GM21528 (cell line): ENCODE measurements at regions not wholly inside any gene's neighbourhood (a gene's known extent, or its start where the extent isn't known, plus 50 kb on each side); places are given as distances from the start of the nearest gene placed in this dataset.

Experiments used
- ATAC-seq: cut with Tn5 transposase; IDR thresholded peaks from one replicate; pipeline ENCODE4 v1.9.1; 2021; ENCODE audit warnings: mild to moderate bottlenecking, moderate library complexity; ENCODE audit not compliant: unreplicated experiment, low FRiP score

- ATAC-seq: no peak
These were observed 345.5 kb upstream of the C1orf87 start for GRCh38 chr1:60419023-60419422.

GRCh38 chr1:60415696-60416095 is 342.1 kb upstream of the C1orf87 start:
- ATAC-seq: no peak

GRCh38 chr1:60413091-60413490 is 339.5 kb upstream of the C1orf87 start:
- ATAC-seq: no peak

- no peak for ATAC-seq
These were observed 338.0 kb upstream of the C1orf87 start for GRCh38 chr1:60411591-60411990.

GRCh38 chr1:60402816-60403215 is 329.2 kb upstream of the C1orf87 start:
- ATAC-seq: no peak

- no peak for ATAC-seq
These were observed 328.6 kb upstream of the C1orf87 start for GRCh38 chr1:60402216-60402615.

- no peak for ATAC-seq
These were observed 320.9 kb upstream of the C1orf87 start for GRCh38 chr1:60394436-60394835.

GRCh38 chr1:60390593-60391282 is 317.2 kb upstream of the C1orf87 start:
- ATAC-seq: no peak

- no peak for ATAC-seq
These were observed 314.8 kb upstream of the C1orf87 start for GRCh38 chr1:60388092-60388987.

- ATAC-seq: no peak
These were observed 313.6 kb upstream of the C1orf87 start for GRCh38 chr1:60387175-60387574.

GRCh38 chr1:60386249-60386648 is 312.7 kb upstream of the C1orf87 start:
- ATAC-seq: no peak

- ATAC-seq: no peak
These were observed 302.6 kb upstream of the C1orf87 start for GRCh38 chr1:60376196-60376595.

GRCh38 chr1:60374537-60374936 is 301.0 kb upstream of the C1orf87 start:
- ATAC-seq: no peak

- ATAC-seq: no peak
These were observed 294.0 kb upstream of the C1orf87 start for GRCh38 chr1:60367532-60367931.

GRCh38 chr1:60359431-60359830 is 285.9 kb upstream of the C1orf87 start:
- ATAC-seq: no peak

- no peak for ATAC-seq
These were observed 277.0 kb upstream of the C1orf87 start for GRCh38 chr1:60350531-60350930.

- no peak for ATAC-seq
These were observed 275.3 kb upstream of the C1orf87 start for GRCh38 chr1:60348884-60349283.

- ATAC-seq: no peak
These were observed 272.1 kb upstream of the C1orf87 start for GRCh38 chr1:60345621-60346020.

- no peak for ATAC-seq
These were observed 271.5 kb upstream of the C1orf87 start for GRCh38 chr1:60345049-60345448.

- ATAC-seq: no peak
These were observed 270.2 kb upstream of the C1orf87 start for GRCh38 chr1:60343736-60344135.

GRCh38 chr1:60342569-60342968 is 269.0 kb upstream of the C1orf87 start:
- ATAC-seq: no peak

- ATAC-seq: no peak
These were observed 267.7 kb upstream of the C1orf87 start for GRCh38 chr1:60341274-60341673.
